IMR-90 (cell line): ENCODE measurements at regions not wholly inside any gene's neighbourhood (a gene's known extent, or its start where the extent isn't known, plus 50 kb on each side); places are given as distances from the start of the nearest gene placed in this dataset.

Experiments
- ATAC-seq: fragments of 200-7000 bp; cut with Tn5 transposase; 2 replicates; pipeline ENCODE4 v1.9.1; 2020; ENCODE audit warnings: low read depth, mild to moderate bottlenecking, moderate library complexity
- BruUV-seq: library from RNA; stranded (reverse); fragments of 400-500 nt; replicated peaks from 2 replicates; lab custom pipeline; 2021; lab: Mats Ljungman, UMichigan
- CTCF ChIA-PET: fragments of 300-600 bp; formaldehyde crosslinking; extraction: SDS; loops from one replicate; lab custom pipeline; 2021; ENCODE audit warnings: antibody characterized with exemption; lab: Yijun Ruan, JAX
- POLR2A ChIA-PET: fragments of 300-600 bp; sonication (Branson Sonifier 250); formaldehyde crosslinking; loops from one replicate; lab custom pipeline; 2022; ENCODE audit warnings: antibody characterized with exemption; ENCODE audit not compliant: unreplicated experiment; lab: Charles Lee
- DNase-seq: peaks from one replicate; pipeline ENCODE4 v3.0.0; 2013
- H2AFZ ChIP-seq: replicated peaks from 2 replicates; pipeline ENCODE3; 2013; ENCODE audit warnings: low read length, mild to moderate bottlenecking; ENCODE audit not compliant: poor library complexity
- H2AK5ac ChIP-seq: 2 replicates; pipeline ENCODE4 v1.6.1; 2013; ENCODE audit warnings: low read depth, low read length, inconsistent platforms
- H2AK9ac ChIP-seq: replicated peaks from 2 replicates; pipeline ENCODE3; 2013; ENCODE audit warnings: mild to moderate bottlenecking, low read depth, low read length, moderate library complexity; ENCODE audit not compliant: poor library complexity
- H2BK120ac ChIP-seq: 2 replicates; pipeline ENCODE4 v1.6.1; 2013; ENCODE audit warnings: low read depth, low read length, inconsistent platforms
- H2BK15ac ChIP-seq: 3 replicates; pipeline ENCODE4 v1.6.1; 2013; ENCODE audit warnings: low read depth, low read length, inconsistent platforms
- H2BK20ac ChIP-seq: 2 replicates; pipeline ENCODE4 v1.6.1; 2013; ENCODE audit warnings: low read depth, mild to moderate bottlenecking, inconsistent platforms, low read length, moderate library complexity
- H2BK5ac ChIP-seq: 2 replicates; pipeline ENCODE4 v1.6.1; 2013; ENCODE audit warnings: mild to moderate bottlenecking, low read depth, low read length, inconsistent platforms; ENCODE audit not compliant: poor library complexity, severe bottlenecking
- H3K14ac ChIP-seq: replicated peaks from 2 replicates; pipeline ENCODE4 v1.6.1; 2013; ENCODE audit warnings: low read depth, low read length, inconsistent platforms
- H3K18ac ChIP-seq: 2 replicates; pipeline ENCODE4 v1.6.1; 2013; ENCODE audit warnings: low read depth, low read length, control low read depth
- H3K23ac ChIP-seq: 2 replicates; pipeline ENCODE4 v1.6.1; 2013; ENCODE audit warnings: low read depth, low read length, inconsistent platforms
- H3K27ac ChIP-seq: 2 replicates; pipeline ENCODE4 v1.5.1; 2013; ENCODE audit warnings: mild to moderate bottlenecking, control low read depth, low read length; ENCODE audit not compliant: insufficient read depth
- H3K27me3 ChIP-seq: 2 replicates; pipeline ENCODE4 v1.6.1; 2013; ENCODE audit warnings: low read length; ENCODE audit not compliant: control insufficient read depth, insufficient read depth
- H3K36me3 ChIP-seq: 2 replicates; pipeline ENCODE4 v1.6.1; 2013; ENCODE audit warnings: low read length, mixed read lengths; ENCODE audit not compliant: control insufficient read depth, insufficient read depth
- H3K4ac ChIP-seq: 2 replicates; pipeline ENCODE4 v1.6.1; 2013; ENCODE audit warnings: low read depth, low read length, inconsistent platforms
- H3K4me1 ChIP-seq: 2 replicates; pipeline ENCODE4 v1.6.1; 2013; ENCODE audit warnings: low read length, mixed read lengths; ENCODE audit not compliant: control insufficient read depth, insufficient read depth
- H3K4me2 ChIP-seq: 2 replicates; pipeline ENCODE4 v1.6.1; 2013; ENCODE audit warnings: low read depth, mild to moderate bottlenecking, control low read depth, low read length, moderate library complexity
- H3K4me3 ChIP-seq: 2 replicates; pipeline ENCODE4 v1.5.1; 2013; ENCODE audit warnings: low read depth, mild to moderate bottlenecking, control low read depth, low read length, moderate library complexity; ENCODE audit not compliant: insufficient read depth
- H3K56ac ChIP-seq: 2 replicates; pipeline ENCODE4 v1.6.1; 2013; ENCODE audit warnings: low read length, inconsistent platforms; ENCODE audit not compliant: insufficient read depth; ENCODE audit errors: extremely low read depth
- H3K79me1 ChIP-seq, 2 experiments: 2 replicates each; pipeline ENCODE4 v1.6.1; 2013; ENCODE audit warnings: low read length in 2 of 2, inconsistent platforms in 1 of 2, low read depth in 1 of 2
- H3K9ac ChIP-seq: 2 replicates; pipeline ENCODE4 v1.6.1; 2013; ENCODE audit warnings: low read depth, low read length, control low read depth
- H3K9me1 ChIP-seq: 2 replicates; pipeline ENCODE4 v1.6.1; 2013; ENCODE audit warnings: low read length, inconsistent platforms; ENCODE audit not compliant: insufficient read depth
- H3K9me3 ChIP-seq: 2 replicates; pipeline ENCODE4 v1.6.1; 2013; ENCODE audit warnings: low read length; ENCODE audit not compliant: control insufficient read depth, insufficient read depth
- H4K20me1 ChIP-seq: 2 replicates; pipeline ENCODE4 v1.6.1; 2013; ENCODE audit warnings: low read length, inconsistent platforms; ENCODE audit not compliant: insufficient read depth
- H4K5ac ChIP-seq: 2 replicates; pipeline ENCODE4 v1.6.1; 2013; ENCODE audit warnings: mild to moderate bottlenecking, low read depth, low read length, control low read depth
- H4K8ac ChIP-seq, 2 experiments: 2 replicates each; pipeline ENCODE4 v1.6.1; 2013; ENCODE audit warnings: low read depth in 2 of 2, low read length in 2 of 2, control low read depth in 1 of 2, inconsistent platforms in 1 of 2
- H4K91ac ChIP-seq: 2 replicates; pipeline ENCODE4 v1.6.1; 2013; ENCODE audit warnings: low read depth, low read length, inconsistent platforms; ENCODE audit not compliant: insufficient read depth
- BHLHE40 ChIP-seq: fragments of 150-350 bp; IDR thresholded peaks from 2 replicates; pipeline ENCODE4 v1.6.1; 2016; ENCODE audit warnings: mild to moderate bottlenecking, low read depth, low read length
- CEBPB ChIP-seq: IDR thresholded peaks from 2 replicates; pipeline ENCODE4 v1.6.1; 2012; ENCODE audit warnings: low read depth, low read length, improper control_type of control experiment
- CHD1 ChIP-seq: IDR thresholded peaks from 2 replicates; pipeline ENCODE4 v1.6.1; 2012; ENCODE audit warnings: low read depth, low read length, improper control_type of control experiment
- CTCF ChIP-seq: conservative IDR thresholded peaks from 2 replicates; pipeline ENCODE4 v1.5.1; 2012; ENCODE audit warnings: mild to moderate bottlenecking, low read depth, low read length, improper control_type of control experiment
- ELK1 ChIP-seq: fragments of 150-350 bp; IDR thresholded peaks from 2 replicates; pipeline ENCODE4 v1.6.1; 2016; ENCODE audit warnings: low read depth, mild to moderate bottlenecking, low read length, moderate library complexity, borderline replicate concordance
- FOS ChIP-seq: fragments of 150-350 bp; IDR thresholded peaks from 2 replicates; pipeline ENCODE4 v1.6.1; 2016; ENCODE audit warnings: low read depth, low read length
- MAFK ChIP-seq: IDR thresholded peaks from 2 replicates; pipeline ENCODE4 v1.6.1; 2012; ENCODE audit warnings: low read depth, low read length, improper control_type of control experiment
- MAZ ChIP-seq: IDR thresholded peaks from 2 replicates; pipeline ENCODE4 v1.6.1; 2012; ENCODE audit warnings: low read depth, mild to moderate bottlenecking, low read length, improper control_type of control experiment, moderate library complexity, borderline replicate concordance
- MXI1 ChIP-seq: IDR thresholded peaks from 2 replicates; pipeline ENCODE4 v1.6.1; 2012; ENCODE audit warnings: low read depth, mild to moderate bottlenecking, low read length, moderate library complexity, borderline replicate concordance
- NFE2L2 ChIP-seq: fragments of 150-350 bp; IDR thresholded peaks from 2 replicates; pipeline ENCODE4 v1.6.1; 2016; ENCODE audit warnings: low read depth, mild to moderate bottlenecking, low read length
- POLR2A ChIP-seq: IDR thresholded peaks from 2 replicates; pipeline ENCODE4 v1.6.1; 2012; ENCODE audit warnings: mild to moderate bottlenecking, low read depth, low read length
- RAD21 ChIP-seq: IDR thresholded peaks from 2 replicates; pipeline ENCODE4 v1.6.1; 2012; ENCODE audit warnings: low read length, improper control_type of control experiment
- RCOR1 ChIP-seq: IDR thresholded peaks from 2 replicates; pipeline ENCODE4 v1.6.1; 2012; ENCODE audit warnings: mild to moderate bottlenecking, low read length, improper control_type of control experiment; ENCODE audit not compliant: insufficient replicate concordance
- RFX5 ChIP-seq: IDR thresholded peaks from 2 replicates; pipeline ENCODE4 v1.8.0; 2012; ENCODE audit warnings: low read depth, mild to moderate bottlenecking, low read length, moderate library complexity
- SMC3 ChIP-seq: fragments of 150-350 bp; IDR thresholded peaks from 2 replicates; pipeline ENCODE4 v1.6.1; 2016; ENCODE audit warnings: low read depth, mild to moderate bottlenecking, antibody characterized with exemption, low read length, moderate library complexity
- USF2 ChIP-seq: fragments of 150-350 bp; IDR thresholded peaks from 2 replicates; pipeline ENCODE4 v1.6.1; 2017; ENCODE audit warnings: mild to moderate bottlenecking, antibody characterized with exemption, low read length, low read depth
- WGBS, 2 experiments: methylation state at CpG; one replicate each; pipeline versions ENCODE4 v1.1.5 to v1.1.7; 2013; ENCODE audit warnings: missing lambda C conversion rate in 2 of 2; ENCODE audit not compliant: insufficient read length in 1 of 2; ENCODE audit errors: extremely low coverage in 2 of 2; 5-methylcytosine and 5-hydroxymethylcytosine counted together
- dilution Hi-C: fragments of 300-500 bp; cut with HindIII; formaldehyde crosslinking; loops from one replicate; pipeline ENCODE4 v1.14.3; 2018; ENCODE audit warnings: low sequenced_read_pairs; ENCODE audit not compliant: unreplicated experiment
- in situ Hi-C: fragments of 300-500 bp; cut with MboI; formaldehyde crosslinking; loops from 3 replicates; pipeline ENCODE4 v1.14.3; 2019; ENCODE audit warnings: low sequenced_read_pairs, inconsistent platforms, mixed read lengths
- intact Hi-C: fragments of 100-400 bp; cut with micrococcal nuclease; formaldehyde crosslinking; loops from 2 replicates; pipeline ENCODE4 v1.10.0; 2022

- H2BK120ac ChIP-seq: no peak overlapping the region
- no peak overlapping the region for H3K27ac ChIP-seq
- no peak overlapping the region for H2BK20ac ChIP-seq
- no peaks in the 10 kb centered on the region for H3K27me3 ChIP-seq
- H3K23ac ChIP-seq: no peak overlapping the region
- no peak overlapping the region for H2AK5ac ChIP-seq
- no peak overlapping the region for H4K91ac ChIP-seq
- no peak overlapping the region for H3K4ac ChIP-seq
- H3K79me1 ChIP-seq: no peaks in the 10 kb centered on the region
- DNase-seq (no peak), ATAC-seq (no peak)
- no peak overlapping the region for H2AK9ac ChIP-seq
- no peak overlapping the region for H2AFZ ChIP-seq
- intact Hi-C loops: no loop called here
- H2BK5ac ChIP-seq: no peak overlapping the region
- no peak overlapping the region for H3K18ac ChIP-seq
- H3K14ac ChIP-seq: no peak overlapping the region
- no TSS peak for BruUV-seq
- H4K5ac ChIP-seq: no peak overlapping the region
- no peak overlapping the region for H3K4me3 ChIP-seq
- no peak for TF ChIP-seq CTCF
- TF ChIP-seq NFE2L2: no peak
- TF ChIP-seq SMC3: no peak
- no peak for TF ChIP-seq ELK1
- no peak for TF ChIP-seq MAZ
- no peak for TF ChIP-seq RFX5
- no peak for TF ChIP-seq MXI1
- TF ChIP-seq POLR2A: no peak
- no peak for TF ChIP-seq BHLHE40
- TF ChIP-seq MAFK: no peak
- TF ChIP-seq RCOR1: no peak
- no peak for TF ChIP-seq RAD21
- no peak for TF ChIP-seq USF2
- no peak for TF ChIP-seq CHD1
- no peak for TF ChIP-seq CEBPB
- TF ChIP-seq FOS: no peak
- dilution Hi-C loops: no loop called here
- H3K4me2 ChIP-seq: no peak overlapping the region
- no peaks in the 10 kb centered on the region for H3K36me3 ChIP-seq
- in situ Hi-C loops: no loop called here
- H3K4me1 ChIP-seq: no peaks in the 10 kb centered on the region
- H3K9me1 ChIP-seq: no peaks in the 10 kb centered on the region
- peaks cover 6% of the 10 kb centered on the region for H3K9me3 ChIP-seq
- no peak overlapping the region for H3K9ac ChIP-seq
- WGBS, 2 experiments: 73% methylated on average over 9 of the region's 19 CpGs; no CpG with 5 or more reads in 1 of the 2 experiments
- no peak overlapping the region for H3K56ac ChIP-seq
- CTCF ChIA-PET: no interaction called here
- H2BK15ac ChIP-seq: no peak overlapping the region
- no peaks in the 10 kb centered on the region for H4K20me1 ChIP-seq
- POLR2A ChIA-PET: no interaction called here
- no peak overlapping the region for H4K8ac ChIP-seq
Observed at GRCh38 chr14:56992332-56992820, 182.1 kb upstream of the OTX2 start.
